Stimulated activated effector memory CD8-positive, alpha-beta T cell treated with anti-CD3 and anti-CD28 coated beads, Interleukin-12 subunit alpha, Interleukin-12 subunit beta, amount 100 ng/mL, for 72 hours (primary cell): ENCODE measurements at regions not wholly inside any gene's neighbourhood (a gene's known extent, or its start where the extent isn't known, plus 50 kb on each side); places are given as distances from the start of the nearest gene placed in this dataset.
"Not testable (repeated sequence)": the region's sequence is repeated elsewhere in the genome, so short reads cannot be mapped to it uniquely, and the experiment has no call there.

Experiments
- ATAC-seq: fragments of 150-1000 bp; cut with Tn5 transposase; 2 replicates; pipeline ENCODE4 v1.10.0; 2021
- DNase-seq, 2 donors: peaks; one replicate each; pipeline ENCODE4 v3.0.0; 2021 to 2022; ENCODE audit warnings: low spot score in 2 of 2
- H3K27ac Mint-ChIP-seq: one replicate; pipeline ENCODE4 v1.8.0; 2022; ENCODE audit warnings: mild to moderate bottlenecking, mixed read lengths
- H3K36me3 Mint-ChIP-seq: one replicate; pipeline ENCODE4 v1.8.0; 2022; ENCODE audit warnings: mild to moderate bottlenecking, mixed read lengths
- H3K4me1 Mint-ChIP-seq: one replicate; pipeline ENCODE4 v1.8.0; 2022; ENCODE audit warnings: mixed read lengths
- H3K4me3 Mint-ChIP-seq: one replicate; pipeline ENCODE4 v1.8.0; 2022; ENCODE audit warnings: mild to moderate bottlenecking, mixed read lengths
- H3K9me3 Mint-ChIP-seq: one replicate; pipeline ENCODE4 v1.8.0; 2022; ENCODE audit warnings: mixed read lengths

GRCh38 chr21:9774347-9774746 lies 747.0 kb upstream of the TPTE start:
- no peaks in the 10 kb centered on the region for H3K4me1 Mint-ChIP-seq
- H3K27ac Mint-ChIP-seq, result no peak overlapping the region
- peaks cover 25% of the 10 kb centered on the region for H3K9me3 Mint-ChIP-seq
- H3K4me3 Mint-ChIP-seq, result no peak overlapping the region
- no peaks in the 10 kb centered on the region for H3K36me3 Mint-ChIP-seq
- DNase-seq (no peak), ATAC-seq (no peak)

GRCh38 chr21:9774901-9775593 lies 746.3 kb upstream of the TPTE start:
- not testable (repeated sequence) for ATAC-seq, H3K4me3 Mint-ChIP-seq, H3K4me1 Mint-ChIP-seq, H3K36me3 Mint-ChIP-seq, DNase-seq, H3K27ac Mint-ChIP-seq
- peaks cover 25% of the 10 kb centered on the region for H3K9me3 Mint-ChIP-seq

DNA sequence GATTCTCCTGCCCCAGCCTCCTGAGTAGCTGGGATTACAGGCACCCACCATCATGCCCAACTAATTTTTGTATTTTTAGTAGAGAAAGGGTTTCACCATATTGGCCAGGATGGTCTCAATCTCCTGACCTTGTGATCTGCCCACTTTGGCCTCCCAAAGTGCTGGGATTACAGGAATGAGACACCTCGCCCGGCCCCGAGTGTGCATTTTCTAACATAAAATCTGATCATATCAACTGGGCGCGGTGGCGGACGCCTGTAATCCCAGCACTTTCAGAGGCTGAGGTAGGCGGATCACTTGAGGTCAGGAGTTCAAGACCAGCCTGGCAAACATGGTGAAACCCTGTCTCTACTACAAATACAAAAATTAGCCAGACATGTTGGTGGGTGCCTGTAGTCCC lies 745.5 kb upstream of the TPTE start:
- DNase-seq, H3K27ac Mint-ChIP-seq, H3K36me3 Mint-ChIP-seq, H3K4me3 Mint-ChIP-seq, H3K4me1 Mint-ChIP-seq, ATAC-seq: not testable (repeated sequence)
- H3K9me3 Mint-ChIP-seq, result peaks cover 32% of the 10 kb centered on the region

DNA sequence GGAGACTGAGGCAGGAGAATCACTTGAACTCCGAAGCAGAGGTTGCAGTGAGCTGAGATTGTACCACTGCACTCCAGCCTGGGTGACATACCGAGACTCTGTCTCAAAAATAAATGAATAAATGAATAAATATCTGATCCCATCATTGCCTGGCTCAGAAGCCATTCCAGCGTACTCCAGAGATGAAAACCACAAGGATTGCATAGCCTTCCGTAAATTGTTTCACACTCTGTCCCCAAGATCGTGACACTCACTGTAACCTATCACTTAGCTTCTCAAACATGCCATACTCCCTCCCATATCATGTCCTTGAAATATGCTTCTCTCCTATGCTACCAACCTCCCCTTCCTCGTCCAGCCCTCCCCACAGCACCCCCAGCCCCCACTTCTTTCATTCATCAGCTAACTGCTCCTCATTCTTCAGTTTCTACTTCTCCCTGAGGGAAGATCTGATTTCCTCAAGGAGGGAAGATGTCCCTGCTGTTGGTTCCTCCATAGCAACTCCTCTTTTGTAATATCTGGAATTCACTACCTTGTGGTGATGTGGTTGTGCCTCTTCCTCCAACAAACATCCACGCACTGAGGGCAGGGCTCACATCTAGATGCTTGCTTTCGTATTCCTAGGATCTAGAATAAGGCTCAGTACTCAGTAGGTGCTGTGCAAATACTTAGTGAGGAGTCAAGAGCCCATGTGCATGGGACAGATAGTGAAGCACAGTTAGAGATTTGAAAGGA lies 744.9 kb upstream of the TPTE start:
- not testable (repeated sequence) for DNase-seq, H3K36me3 Mint-ChIP-seq, H3K4me3 Mint-ChIP-seq, H3K4me1 Mint-ChIP-seq, H3K27ac Mint-ChIP-seq, ATAC-seq
- peaks cover 33% of the 10 kb centered on the region for H3K9me3 Mint-ChIP-seq

DNA sequence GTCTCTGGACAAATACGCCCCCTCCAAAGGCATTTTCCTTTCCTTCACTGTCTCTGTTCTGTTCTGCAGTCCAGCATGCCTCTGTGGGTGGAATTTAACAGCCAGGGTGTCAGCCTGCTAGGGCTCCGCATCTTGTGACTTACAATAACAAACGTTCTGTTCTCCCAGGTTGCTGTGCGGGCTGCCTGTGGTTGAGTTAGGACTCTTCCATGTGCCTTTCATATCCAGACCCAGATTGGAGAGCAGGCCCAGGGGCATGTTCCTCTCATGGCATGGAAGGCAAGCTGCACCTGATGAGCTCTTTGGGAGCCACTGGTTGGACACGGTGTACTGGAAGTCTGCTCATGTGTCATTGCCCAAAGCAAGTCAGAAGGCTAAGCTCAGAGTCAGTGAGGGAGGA lies 742.8 kb upstream of the TPTE start:
- H3K4me1 Mint-ChIP-seq, DNase-seq, H3K4me3 Mint-ChIP-seq, H3K36me3 Mint-ChIP-seq, H3K27ac Mint-ChIP-seq: not testable (repeated sequence)
- peaks cover 40% of the 10 kb centered on the region for H3K9me3 Mint-ChIP-seq
- ATAC-seq, result peak; percentile 16

- peaks cover 40% of the 10 kb centered on the region for H3K9me3 Mint-ChIP-seq
- ATAC-seq (no peak), DNase-seq (no peak)
- H3K36me3 Mint-ChIP-seq, result no peaks in the 10 kb centered on the region
- H3K4me3 Mint-ChIP-seq, result no peak overlapping the region
- no peak overlapping the region for H3K27ac Mint-ChIP-seq
- no peaks in the 10 kb centered on the region for H3K4me1 Mint-ChIP-seq
These were observed 740.9 kb upstream of the TPTE start for GRCh38 chr21:9780441-9780937.

DNA sequence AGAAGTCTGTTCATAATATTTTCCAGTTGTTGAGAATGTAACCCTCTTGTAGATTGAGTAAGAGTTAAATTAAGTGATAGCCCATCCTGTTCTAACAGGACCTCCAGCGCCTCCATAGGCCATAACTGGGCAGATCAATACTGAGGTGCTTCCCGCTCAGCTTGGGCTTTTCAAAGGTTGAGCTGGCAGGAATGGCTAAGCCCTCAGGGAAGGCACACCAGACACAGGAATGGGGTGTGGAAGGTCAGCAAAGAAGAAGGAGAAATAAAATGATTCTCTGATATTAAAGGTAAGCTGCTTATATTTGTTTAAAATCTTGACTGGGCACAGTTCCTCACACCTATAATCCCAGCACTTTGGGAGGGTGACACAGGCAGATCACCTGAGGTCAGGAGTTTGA lies 737.8 kb upstream of the TPTE start:
- not testable (repeated sequence) for H3K4me1 Mint-ChIP-seq, ATAC-seq, H3K36me3 Mint-ChIP-seq, DNase-seq, H3K27ac Mint-ChIP-seq, H3K4me3 Mint-ChIP-seq
- H3K9me3 Mint-ChIP-seq, result peaks cover 31% of the 10 kb centered on the region

GRCh38 chr21:9784201-9784600 lies 737.2 kb upstream of the TPTE start:
- DNase-seq, H3K4me3 Mint-ChIP-seq, ATAC-seq, H3K27ac Mint-ChIP-seq, H3K4me1 Mint-ChIP-seq, H3K36me3 Mint-ChIP-seq: not testable (repeated sequence)
- peaks cover 33% of the 10 kb centered on the region for H3K9me3 Mint-ChIP-seq

DNA sequence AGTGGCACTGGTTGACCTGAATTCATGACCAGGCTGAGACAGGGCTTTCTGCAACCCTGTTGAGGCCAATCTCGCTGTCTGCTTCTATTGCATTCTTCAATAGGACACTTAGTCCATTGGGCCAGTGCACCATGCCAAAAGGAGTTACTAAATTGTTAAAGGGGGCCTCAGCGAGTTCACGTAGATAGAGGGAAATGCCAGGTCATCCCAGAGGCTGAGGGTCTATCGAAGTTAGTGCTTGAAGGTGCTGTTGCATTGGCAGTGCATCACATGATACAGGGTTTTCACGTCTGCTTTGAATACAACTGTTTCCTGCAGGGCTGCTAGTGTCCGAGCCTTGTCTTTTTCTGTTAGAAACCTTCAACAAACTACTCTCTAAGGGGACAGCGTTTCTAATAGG lies 735.3 kb upstream of the TPTE start:
- not testable (repeated sequence) for H3K4me3 Mint-ChIP-seq, H3K27ac Mint-ChIP-seq, H3K36me3 Mint-ChIP-seq, DNase-seq, H3K4me1 Mint-ChIP-seq
- ATAC-seq, result peak; percentile 5
- peaks cover 33% of the 10 kb centered on the region for H3K9me3 Mint-ChIP-seq

DNA sequence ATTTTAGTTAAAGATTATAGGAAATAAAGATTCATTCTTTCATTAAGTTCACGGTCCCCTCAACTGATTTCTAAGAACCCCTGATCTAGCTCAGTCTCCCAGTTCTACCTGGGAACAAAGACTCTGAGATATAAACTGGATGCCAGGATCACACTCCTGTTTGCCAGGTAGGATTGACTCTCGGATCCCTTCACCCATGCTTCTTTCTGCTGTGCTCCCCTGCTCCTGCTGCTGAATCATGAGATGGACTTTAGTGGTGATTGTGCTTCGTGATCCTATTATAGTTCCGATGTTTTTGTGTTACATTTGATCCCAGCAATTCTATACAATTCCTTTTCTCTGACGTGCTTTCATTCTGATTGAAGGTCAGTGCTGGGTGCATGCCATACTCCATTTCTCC lies 733.1 kb upstream of the TPTE start:
- H3K27ac Mint-ChIP-seq, H3K4me1 Mint-ChIP-seq, ATAC-seq, H3K4me3 Mint-ChIP-seq, DNase-seq, H3K36me3 Mint-ChIP-seq: not testable (repeated sequence)
- H3K9me3 Mint-ChIP-seq, result peaks cover 33% of the 10 kb centered on the region

DNA sequence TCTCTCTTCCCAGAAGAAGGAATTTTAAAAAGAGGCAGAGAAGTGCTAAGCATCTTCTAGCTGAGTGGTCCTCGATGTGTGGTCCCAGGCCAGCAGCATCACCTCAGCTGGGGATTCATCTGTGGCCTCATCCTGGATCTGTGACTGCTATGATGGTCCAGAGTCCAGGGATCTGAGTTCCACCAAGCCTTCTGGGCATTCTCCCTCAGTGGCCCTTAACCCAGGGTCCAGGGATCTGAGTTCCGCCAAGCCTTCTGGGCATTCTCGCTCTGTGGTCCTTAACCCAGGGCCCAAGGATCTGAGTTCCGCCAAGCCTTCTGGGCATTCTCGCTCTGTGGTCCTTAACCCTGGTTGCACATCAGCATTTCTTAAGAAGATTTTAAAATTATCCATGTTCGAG lies 731.0 kb upstream of the TPTE start:
- ATAC-seq, H3K36me3 Mint-ChIP-seq, H3K27ac Mint-ChIP-seq, H3K4me3 Mint-ChIP-seq, DNase-seq, H3K4me1 Mint-ChIP-seq: not testable (repeated sequence)
- H3K9me3 Mint-ChIP-seq, result peaks cover 36% of the 10 kb centered on the region

DNA sequence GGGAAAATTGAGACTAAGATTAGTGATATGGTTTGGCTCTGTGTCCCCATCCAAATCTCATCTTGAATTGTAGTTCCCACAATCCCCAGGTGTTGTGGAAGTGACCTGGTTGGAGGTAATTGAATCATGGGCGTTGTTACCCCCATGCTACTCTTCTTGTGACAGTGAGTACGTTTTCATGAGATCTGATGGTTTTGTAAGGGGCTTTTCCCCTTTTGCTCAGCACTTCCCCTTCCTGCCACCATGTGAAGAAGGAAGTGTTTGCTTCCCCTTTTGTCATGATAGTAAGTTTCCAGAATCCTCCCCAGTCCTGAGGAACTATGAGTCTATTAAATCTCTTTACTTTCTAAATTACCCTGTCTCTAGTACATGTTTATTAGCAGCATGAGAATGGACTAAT lies 729.9 kb upstream of the TPTE start:
- not testable (repeated sequence) for H3K4me3 Mint-ChIP-seq, ATAC-seq, DNase-seq, H3K27ac Mint-ChIP-seq, H3K36me3 Mint-ChIP-seq, H3K4me1 Mint-ChIP-seq
- peaks cover 45% of the 10 kb centered on the region for H3K9me3 Mint-ChIP-seq

DNA sequence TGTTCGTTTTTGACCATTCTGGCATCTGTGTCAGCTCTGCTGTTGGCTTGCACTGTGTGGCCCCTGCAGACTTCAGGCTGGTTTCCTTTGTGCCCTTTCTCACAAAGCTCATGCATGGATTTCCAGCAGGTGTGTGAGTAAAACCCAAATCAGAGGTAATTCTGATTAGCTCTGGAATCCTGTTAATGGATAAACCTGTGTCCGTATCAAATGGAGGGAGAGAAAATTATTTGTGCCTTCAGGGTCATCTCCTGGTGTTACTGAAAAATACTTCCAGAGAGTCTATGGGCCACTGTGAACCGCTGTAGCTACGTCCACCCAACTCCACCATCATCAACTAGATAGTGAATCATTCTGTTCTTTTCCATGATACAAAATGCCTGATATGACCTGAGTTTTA lies 726.1 kb upstream of the TPTE start:
- H3K9me3 Mint-ChIP-seq, result peaks cover 26% of the 10 kb centered on the region
- H3K4me3 Mint-ChIP-seq, H3K27ac Mint-ChIP-seq, H3K36me3 Mint-ChIP-seq, DNase-seq, H3K4me1 Mint-ChIP-seq: not testable (repeated sequence)
- ATAC-seq, result peak; percentile 24

- H3K27ac Mint-ChIP-seq, H3K4me1 Mint-ChIP-seq, ATAC-seq, H3K4me3 Mint-ChIP-seq, DNase-seq, H3K36me3 Mint-ChIP-seq: not testable (repeated sequence)
- peaks cover 26% of the 10 kb centered on the region for H3K9me3 Mint-ChIP-seq
These were observed 725.1 kb upstream of the TPTE start for GRCh38 chr21:9796293-9796692.

DNA sequence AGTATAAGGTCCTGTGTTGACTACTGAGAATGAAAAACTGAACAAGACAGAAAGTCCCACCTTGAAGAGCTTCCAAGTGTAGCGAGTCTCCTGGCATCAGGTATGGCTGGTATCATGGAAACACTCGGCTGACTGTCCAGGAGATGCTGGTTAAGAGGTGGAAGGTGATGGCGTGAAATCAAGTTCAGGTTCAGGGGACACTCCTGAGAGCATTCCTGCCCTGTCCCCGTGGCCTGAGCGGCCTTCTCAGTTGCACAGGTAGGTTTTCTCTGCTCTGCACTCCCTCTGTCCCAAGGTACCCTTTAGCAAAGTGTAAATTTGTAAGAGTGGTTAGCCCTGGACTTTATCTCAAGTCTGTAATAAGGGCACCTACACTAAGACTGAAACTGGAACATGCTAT lies 713.7 kb upstream of the TPTE start:
- not testable (repeated sequence) for H3K36me3 Mint-ChIP-seq, DNase-seq, H3K27ac Mint-ChIP-seq, ATAC-seq, H3K9me3 Mint-ChIP-seq, H3K4me3 Mint-ChIP-seq, H3K4me1 Mint-ChIP-seq
